Endometrial microvascular endothelial cells (primary cell): ENCODE measurements at regions not wholly inside any gene's neighbourhood (a gene's known extent, or its start where the extent isn't known, plus 50 kb on each side); places are given as distances from the start of the nearest gene placed in this dataset.

Source experiments
- in situ Hi-C: cut with HindIII; loops from 2 replicates; pipeline ENCODE4 v1.10.0; 2017; ENCODE audit warnings: low sequenced_read_pairs, low pct_unique_long_range_greater_than_20kb; ENCODE audit errors: inconsistent ontology term

DNA sequence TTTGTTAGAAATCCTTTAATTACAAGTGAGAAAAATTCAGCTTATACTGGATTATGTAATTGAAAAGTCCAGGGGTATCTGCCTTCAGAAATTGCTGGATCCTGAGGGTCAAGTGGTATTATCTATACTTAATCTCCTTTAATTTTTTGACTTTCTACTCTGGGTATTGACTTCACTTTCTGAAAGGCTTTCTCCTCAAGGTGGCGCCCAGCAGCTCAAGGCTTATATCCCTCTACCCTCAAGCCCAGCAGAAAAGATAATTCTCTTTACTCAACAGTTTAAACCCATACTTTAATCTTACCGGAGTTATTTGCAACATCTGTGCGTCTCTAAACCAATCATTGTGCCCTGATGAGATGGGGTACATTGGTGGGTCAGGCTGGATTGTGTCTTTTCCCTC lies 129.5 kb downstream of the LARP7 start:
- in situ Hi-C loops, result no loop called here

DNA sequence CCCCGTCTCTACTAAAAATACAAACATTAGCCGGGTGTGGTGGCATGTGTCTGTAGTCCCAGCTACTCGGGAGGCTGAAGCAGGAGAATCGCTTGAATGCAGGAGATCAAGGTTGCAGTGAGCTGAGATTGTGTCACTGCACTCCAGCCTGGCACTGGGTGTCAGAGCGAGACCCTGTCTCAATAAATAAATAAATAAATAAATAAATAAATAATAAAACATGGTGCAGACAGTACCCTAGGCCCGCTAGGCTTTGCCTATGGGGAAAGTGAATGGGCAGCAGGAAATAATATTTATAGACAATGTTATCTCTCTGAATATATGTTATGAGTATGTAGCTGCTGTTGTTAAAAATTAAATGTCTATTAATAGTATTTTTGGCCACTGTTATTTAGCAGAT lies 130.4 kb downstream of the LARP7 start:
- in situ Hi-C loops, result no loop called here

DNA sequence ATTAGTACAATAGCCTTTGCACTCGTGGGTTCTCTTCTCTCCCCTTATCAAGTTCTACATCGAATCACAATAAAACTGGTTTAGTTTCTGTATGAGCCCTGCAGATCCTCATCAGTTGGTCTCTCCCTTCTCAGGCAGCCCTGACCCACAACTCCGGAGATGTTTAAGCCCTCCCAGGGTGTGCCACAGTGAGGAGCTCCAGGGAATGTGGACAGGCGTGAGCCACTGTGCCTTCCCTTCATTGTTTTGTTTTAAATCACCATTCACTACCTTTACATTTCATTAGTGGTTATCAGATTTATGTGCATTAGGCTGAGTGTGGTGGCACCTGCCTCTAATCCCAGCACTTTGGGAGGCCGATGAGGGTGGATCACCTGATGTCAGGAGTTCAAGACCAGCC lies 133.2 kb downstream of the LARP7 start:
- in situ Hi-C loops, result no loop called here

DNA sequence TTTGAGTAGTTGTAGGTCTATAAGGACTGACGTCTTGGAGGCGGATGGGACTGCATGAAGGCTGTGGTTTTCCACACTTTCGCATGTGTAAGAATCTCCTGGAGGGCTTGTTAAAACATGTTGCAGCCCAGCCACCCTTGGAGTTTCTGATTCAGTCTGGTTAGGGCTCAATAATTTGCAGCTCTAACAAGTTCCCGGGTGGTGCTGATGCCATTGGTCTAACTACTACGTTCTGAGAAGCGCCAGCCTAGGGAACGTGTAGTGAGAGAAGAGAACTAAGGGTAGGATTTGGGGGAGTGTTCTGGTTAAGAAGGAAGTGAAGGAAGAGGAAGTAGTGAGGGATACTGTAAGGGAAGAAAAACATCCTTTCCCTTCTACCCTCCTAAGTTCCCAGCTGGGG lies 138.9 kb downstream of the LARP7 start:
- in situ Hi-C loops, result no loop called here

DNA sequence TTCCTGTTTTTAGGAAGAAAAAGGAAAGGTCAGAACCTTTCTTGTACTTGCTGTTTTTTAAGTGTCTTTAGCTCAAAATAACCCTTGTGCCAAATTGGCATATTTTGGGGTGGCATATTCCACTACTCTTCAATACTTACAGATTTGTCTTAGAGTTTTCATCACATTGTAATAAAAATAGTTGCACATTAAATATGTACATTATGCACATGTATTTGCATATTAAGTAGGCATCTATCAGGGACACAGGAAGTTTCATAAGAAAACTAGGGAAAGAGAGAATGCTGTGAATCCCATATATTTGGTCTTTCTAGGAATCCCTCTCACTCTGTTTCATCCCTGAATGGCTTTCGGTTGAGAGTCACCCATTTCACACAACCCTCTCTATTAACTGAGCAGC lies 139.6 kb downstream of the LARP7 start:
- in situ Hi-C loops, result no loop called here

DNA sequence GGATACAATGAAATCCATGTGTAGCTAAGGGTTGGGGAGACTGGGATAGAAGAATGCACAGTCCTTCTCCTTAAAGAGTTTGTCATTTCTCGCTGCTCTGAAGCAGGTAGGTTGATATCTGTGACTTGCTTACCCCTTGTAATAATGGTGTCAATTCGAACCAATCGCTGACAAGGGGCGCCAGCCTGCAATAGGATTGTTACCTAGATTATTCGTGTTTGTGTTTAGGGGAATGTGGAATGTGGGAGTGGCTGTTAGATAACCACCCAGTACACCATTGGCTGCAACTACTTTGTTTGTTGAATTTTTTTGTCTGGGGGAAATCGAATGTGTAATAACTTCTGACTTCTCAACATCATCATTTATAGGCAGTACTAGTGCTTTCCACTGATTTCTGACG lies 141.6 kb downstream of the LARP7 start:
- in situ Hi-C loops, result no loop called here

DNA sequence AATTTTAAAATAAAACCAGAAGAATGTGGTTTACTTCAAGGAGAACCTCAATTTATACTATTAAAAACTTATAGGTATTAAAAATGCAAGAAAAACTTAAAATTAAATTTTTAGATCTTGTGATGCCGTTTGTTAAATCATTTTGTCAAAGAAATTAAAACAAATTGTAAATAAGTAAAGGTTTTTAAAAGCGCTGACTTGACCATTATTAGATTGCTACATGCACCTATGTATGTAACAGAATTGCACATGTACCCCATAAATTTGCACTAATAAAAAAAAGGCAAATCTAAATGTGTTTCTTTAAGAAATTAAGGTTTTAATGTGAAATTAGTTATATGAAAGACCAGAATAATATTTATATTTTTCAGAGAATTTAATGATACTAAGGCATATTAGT lies 156.1 kb downstream of the LARP7 start:
- in situ Hi-C loops, result no loop called here

DNA sequence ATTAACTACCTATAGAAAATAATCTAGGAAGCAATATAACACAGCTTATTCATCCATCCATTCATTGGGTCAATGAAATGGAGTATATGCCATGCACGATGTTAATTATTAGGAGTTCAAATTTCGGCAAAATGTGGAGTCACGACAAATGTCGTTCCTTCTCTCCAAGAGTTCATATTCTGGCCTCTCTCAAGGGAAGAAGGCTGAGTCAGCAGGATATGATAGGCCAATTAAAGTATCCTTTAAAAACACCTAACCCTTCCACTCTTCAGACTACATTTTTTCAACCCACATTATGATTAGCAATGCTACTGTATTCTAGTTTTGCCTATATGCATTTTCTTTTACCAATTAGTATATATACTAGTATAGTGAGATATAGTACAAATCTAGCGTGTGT lies 163.1 kb downstream of the LARP7 start:
- in situ Hi-C loops, result no loop called here

DNA sequence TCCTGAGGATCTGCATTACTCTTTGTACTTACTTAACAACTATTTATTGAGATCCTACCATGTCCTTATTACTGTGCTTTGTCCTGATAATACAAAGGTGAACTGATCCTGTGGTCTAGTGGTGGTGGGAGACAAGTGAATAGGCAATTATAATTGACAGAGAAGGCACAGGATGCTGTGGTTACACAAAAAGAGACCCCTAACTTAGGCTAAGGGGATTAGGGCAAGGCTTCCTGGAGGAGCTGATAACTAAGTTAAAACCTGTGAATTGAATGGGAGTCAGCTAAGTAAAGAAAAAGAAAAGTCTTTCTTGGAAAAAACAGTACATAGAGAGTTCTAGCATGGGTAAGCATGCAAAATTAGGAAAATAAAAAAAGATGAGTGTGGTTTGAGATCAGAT lies 164.4 kb downstream of the LARP7 start:
- in situ Hi-C loops, result no loop called here

DNA sequence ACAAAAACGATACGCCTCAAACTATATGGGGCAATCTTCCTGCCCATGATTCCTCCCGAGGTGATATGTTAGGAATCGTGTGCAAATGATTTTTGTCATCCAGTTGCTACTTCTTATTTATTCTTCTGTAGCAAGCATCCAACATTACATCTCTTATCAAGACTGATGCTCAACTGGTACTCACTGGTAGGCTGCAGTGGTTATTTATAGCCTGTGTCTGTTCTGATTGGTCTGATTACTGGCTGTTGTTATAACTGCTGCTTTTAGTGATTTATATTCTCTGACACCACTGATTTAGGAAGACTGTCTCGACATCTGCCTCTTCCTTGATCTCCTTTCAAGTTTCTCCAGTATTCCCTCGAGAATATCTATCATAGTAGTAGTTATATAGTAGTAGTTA lies 165.8 kb downstream of the LARP7 start:
- in situ Hi-C loops, result no loop called here

DNA sequence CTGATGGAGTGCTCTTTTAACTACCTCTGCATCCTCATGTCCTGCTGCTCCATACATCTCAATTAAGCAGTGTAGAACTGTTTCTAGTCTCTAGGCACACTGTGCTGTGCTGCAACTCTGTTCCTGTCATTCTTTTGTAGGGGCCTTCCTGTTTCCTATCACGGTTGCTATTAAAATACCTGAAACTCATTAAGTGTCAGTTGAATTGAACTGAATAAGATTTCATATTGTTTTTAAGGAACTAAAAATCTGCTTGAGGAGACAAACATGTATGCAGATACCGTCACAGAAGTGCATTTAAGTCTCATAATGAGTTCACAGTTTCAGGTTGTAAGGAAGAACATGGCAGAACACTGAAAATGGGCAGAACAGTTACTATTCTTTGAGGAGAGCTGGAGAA lies 170.1 kb downstream of the LARP7 start:
- in situ Hi-C loops, result no loop called here

DNA sequence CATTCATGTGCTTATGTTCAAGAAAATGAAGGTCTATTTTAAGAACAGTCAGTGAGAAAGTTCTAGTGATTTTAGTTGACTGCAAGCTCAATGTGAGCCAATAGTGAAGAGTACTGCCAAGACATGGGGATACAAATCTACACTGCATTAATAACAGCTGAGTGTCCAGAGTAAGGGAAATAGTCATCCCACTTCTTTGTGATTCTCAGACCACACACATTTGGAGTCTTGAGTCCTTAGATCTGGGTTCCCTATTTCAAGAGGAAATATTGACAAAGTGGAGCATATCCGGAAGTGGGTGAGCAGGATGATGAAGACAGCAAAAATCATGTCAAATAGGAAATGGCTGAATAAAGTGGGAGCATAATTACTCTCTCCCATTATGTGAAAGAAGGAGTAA lies 171.1 kb downstream of the LARP7 start:
- in situ Hi-C loops, result no loop called here

DNA sequence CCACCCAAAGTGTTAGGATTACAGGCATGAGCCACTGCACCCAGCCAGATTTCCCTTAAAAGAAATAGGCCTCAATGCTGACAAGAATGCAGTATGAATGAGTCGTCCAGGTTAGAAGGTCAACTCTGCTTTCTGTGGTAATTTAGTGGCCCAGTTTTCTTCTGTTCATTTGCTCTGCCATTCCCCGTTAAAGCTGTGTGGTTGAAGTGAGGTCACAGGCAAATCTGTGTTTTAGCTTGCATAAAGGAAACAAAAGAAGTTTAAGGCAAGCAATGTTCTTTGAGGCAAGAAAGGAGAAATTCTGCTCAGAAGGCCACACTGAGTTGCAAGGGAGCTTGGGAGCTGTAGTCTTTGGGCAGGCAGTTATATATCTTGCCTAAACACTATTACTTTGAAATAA lies 176.8 kb downstream of the LARP7 start:
- in situ Hi-C loops, result no loop called here

DNA sequence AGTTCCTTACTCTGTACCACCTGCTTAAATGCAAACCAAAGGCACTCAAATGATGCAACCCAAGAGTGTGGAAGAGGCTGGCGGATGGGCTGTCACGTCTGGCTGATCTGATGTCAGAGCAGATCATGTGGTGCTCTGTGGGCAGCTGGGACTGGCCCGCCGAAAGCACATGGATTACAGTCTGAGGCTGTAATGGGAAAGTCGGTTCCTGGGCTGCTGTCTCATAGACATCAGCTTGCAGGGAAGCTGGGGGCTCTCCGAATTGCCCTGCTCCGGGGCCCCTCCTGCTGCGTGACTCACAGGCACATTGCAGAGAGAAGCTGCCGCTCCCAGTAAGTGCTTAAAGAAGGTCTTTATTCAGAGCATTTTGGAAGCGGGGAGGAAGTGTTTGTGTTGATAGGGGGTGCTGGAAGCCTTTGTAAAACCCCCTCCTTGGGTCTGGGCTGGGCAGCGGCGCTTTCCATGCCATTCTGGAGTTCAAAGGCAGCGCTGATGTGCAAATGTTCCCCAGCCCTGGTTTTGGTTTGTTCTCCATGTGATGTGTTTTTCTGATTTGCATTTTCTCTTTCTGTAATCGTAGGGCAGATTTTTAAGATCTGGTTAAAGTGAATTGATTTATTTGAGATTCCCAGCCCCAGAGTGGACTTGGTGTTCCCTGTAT lies 181.1 kb downstream of the LARP7 start:
- in situ Hi-C loops, result no loop called here

DNA sequence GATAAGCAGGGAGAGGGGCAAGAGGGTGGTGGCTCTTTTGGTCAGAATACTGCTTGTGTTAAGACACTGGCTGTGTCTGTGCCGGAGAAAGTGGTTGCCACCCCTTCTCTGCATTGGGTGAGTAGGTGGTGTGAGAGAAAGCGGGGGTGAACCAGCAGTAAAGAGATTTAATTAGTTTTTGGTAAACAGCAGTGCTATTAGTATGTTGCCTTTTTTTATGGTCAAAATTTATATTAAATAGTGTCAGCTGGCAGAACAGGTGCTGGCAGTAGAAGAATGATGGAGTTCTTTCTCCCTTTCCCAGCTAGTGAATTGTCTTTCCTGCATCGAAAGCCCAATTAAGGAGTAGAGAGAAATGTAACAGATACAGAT lies 181.6 kb downstream of the LARP7 start:
- in situ Hi-C loops, result no loop called here

DNA sequence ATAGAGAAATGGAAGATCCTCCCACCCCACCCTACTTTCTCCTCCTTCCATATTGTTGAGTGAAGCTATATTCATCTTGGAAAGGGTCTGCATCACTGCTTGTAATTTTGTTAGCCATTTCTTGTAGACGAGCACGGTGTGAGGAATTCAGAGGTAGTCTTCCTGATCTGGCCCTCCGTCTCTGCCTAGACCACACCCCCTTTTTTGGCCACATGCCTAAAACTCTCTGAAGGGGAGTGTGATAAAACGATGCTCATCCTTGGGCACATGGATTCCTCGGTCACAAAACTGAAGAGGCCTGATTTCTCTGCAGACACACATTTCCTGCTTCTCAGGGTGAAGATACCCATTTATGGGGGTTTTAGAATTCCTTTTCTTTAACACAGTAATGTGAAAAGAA lies 182.8 kb downstream of the LARP7 start:
- in situ Hi-C loops, result no loop called here

DNA sequence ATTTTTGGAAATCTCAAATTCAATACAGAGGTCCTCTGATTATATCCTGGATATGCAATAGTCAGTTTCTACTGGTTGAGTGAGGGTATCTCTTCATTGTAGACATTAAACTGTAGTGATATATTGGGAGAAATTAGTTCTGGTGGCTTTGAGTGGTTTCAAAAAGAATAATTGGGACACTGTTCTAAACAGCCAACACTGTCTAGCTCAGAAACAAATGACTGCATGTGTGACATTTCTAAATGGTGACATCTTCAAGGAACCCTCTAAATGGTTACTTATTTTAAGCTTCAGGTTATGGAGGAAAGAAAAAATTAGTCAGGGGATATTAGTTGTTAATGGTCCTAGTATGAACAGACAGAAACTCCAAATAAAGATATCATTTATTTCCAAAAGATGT lies 186.2 kb downstream of the LARP7 start:
- in situ Hi-C loops, result no loop called here

DNA sequence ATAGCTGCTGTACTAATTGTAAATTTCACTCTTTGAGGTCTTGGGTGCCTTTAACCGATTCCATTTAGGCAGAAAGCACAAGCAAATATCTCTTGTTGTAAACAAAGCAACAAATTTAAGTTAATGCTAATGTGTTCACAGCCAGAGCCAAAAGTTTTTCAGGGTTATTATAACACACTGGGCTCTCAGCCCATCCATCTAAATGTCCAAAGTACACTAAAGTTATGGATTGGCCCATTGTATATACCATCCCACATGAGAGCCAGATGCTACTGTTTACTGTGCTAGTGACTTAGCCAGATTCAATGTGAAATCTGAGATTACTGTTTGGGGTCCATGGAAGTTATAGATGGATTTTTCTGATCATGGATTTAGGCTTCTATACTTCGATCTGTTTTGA lies 186.7 kb downstream of the LARP7 start:
- in situ Hi-C loops, result no loop called here

DNA sequence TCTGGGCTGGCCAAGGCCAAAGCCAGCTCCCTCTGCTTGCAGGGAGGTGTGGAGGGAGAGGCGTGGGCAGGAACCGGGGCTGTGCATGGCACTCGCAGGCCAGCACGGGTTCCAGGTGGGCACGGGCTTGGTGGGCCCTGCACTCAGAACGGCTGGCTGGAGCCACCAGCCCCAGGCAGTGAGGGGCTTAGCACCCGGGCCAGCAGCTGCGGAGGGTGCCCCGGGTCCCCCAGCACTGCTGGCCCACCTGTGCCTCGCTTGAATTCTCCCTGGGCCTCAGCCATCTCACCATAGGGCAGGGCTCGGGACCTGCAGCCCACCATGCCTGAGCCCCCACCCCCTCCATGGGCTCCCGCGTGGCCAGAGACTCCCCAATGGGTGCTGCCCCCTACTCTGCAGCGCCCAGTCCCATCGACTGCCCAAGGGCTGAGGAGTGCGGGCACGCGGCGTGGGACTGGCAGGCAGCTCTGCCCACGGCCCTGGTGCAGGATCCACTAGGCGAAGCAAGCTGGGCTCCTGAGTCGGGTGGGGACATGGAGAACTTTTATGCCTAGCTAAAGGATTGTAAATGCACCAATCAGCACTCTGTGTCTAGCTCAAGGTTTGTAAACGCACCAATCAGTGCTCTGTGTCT lies 193.9 kb downstream of the LARP7 start:
- in situ Hi-C loops, result no loop called here

DNA sequence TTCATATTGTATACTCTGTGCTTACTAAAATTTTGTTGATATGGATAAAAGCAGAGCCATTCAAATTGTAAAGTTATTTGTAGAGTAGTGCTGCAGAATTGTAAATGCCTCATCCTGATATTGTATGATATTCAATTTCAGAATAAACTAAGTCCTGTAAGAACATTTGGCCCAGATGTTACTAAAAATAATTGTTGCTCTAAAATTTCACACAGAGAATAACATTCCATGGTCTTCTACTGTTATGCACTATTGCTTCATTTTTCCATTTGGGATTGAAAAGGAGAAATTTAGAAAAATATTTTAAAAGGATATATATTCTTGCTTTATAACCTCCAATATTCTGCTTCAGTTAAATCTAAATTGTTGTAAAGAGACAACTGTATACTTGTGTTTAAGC lies 195.6 kb downstream of the LARP7 start:
- in situ Hi-C loops, result no loop called here

DNA sequence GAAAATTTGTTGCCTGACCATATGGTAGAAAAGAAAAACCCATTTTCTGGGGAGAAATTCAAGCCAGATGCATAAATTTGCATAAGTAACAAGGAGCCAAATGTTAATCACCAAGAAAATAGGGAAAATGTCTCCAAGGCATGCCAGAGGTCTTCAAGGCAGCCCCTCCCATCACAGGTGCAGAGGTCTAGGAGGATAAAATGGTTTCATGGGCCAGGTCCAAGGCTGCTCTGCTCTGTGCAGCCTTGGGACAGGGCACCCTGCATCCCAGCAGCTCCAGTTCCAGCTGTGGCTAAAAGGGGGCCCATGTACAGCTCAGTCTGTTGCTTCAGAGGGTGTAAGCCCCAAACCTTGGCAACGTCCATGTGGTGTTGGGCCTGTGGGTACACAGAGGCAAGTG lies 200.0 kb downstream of the LARP7 start:
- in situ Hi-C loops, result no loop called here
